BE2C (cell line): ENCODE measurements at regions not wholly inside any gene's neighbourhood (a gene's known extent, or its start where the extent isn't known, plus 50 kb on each side); places are given as distances from the start of the nearest gene placed in this dataset.

ENCODE experiments used
- DNase-seq: peaks from one replicate; pipeline ENCODE4 v3.0.0-alpha.2; 2020
- H3K27me3 ChIP-seq: fragments of 250-450 bp; sonication (Bioruptor Pico); 2 replicates; pipeline ENCODE4 v1.5.1; 2020; ENCODE audit warnings: mild to moderate bottlenecking
- H3K36me3 ChIP-seq: fragments of 250-450 bp; sonication (Bioruptor Pico); 2 replicates; pipeline ENCODE4 v1.5.1; 2020; ENCODE audit warnings: mild to moderate bottlenecking
- H3K4me1 ChIP-seq: fragments of 250-450 bp; sonication (Bioruptor Pico); 2 replicates; pipeline ENCODE4 v1.5.1; 2020
- H3K4me3 ChIP-seq: 2 replicates; pipeline ENCODE4 v1.5.1; 2011; ENCODE audit warnings: low read depth, low read length
- H3K9me3 ChIP-seq: fragments of 250-450 bp; sonication (Bioruptor Pico); 2 replicates; pipeline ENCODE4 v1.5.1; 2020
- CTCF ChIP-seq: IDR thresholded peaks from 2 replicates; pipeline ENCODE4 v1.5.1; 2012; ENCODE audit warnings: mild to moderate bottlenecking, low read depth, low read length

- no peaks in the 10 kb centered on the region for H3K36me3 ChIP-seq
- DNase-seq, result no peak
- H3K9me3 ChIP-seq, result no peaks in the 10 kb centered on the region
- no peaks in the 10 kb centered on the region for H3K27me3 ChIP-seq
- no peaks in the 10 kb centered on the region for H3K4me1 ChIP-seq
- H3K4me3 ChIP-seq, result no peak overlapping the region
- no peak for TF ChIP-seq CTCF
These were observed 259.7 kb downstream of the NKX6-1 start for GRCh38 chr4:84239278-84239845.

GRCh38 chr4:84238247-84239090, 260.6 kb downstream of the NKX6-1 start:
- no peaks in the 10 kb centered on the region for H3K9me3 ChIP-seq
- no peaks in the 10 kb centered on the region for H3K4me1 ChIP-seq
- H3K4me3 ChIP-seq, result no peak overlapping the region
- no peak for DNase-seq
- no peaks in the 10 kb centered on the region for H3K36me3 ChIP-seq
- H3K27me3 ChIP-seq, result no peaks in the 10 kb centered on the region
- TF ChIP-seq CTCF, result peak; percentile 34

- Histone ChIP-seq H3K4me3 (no peak overlapping the region), H3K27me3 (no peaks in the 10 kb centered on the region), H3K36me3 (no peaks in the 10 kb centered on the region), H3K9me3 (no peaks in the 10 kb centered on the region), H3K4me1 (no peaks in the 10 kb centered on the region)
- no peak for DNase-seq
- TF ChIP-seq CTCF, result no peak
These were observed 262.1 kb downstream of the NKX6-1 start for GRCh38 chr4:84237008-84237407.

GRCh38 chr4:84235126-84235944, 263.8 kb downstream of the NKX6-1 start:
- Histone ChIP-seq H3K36me3 (no peaks in the 10 kb centered on the region), H3K4me3 (no peak overlapping the region), H3K9me3 (no peaks in the 10 kb centered on the region), H3K27me3 (no peaks in the 10 kb centered on the region), H3K4me1 (no peaks in the 10 kb centered on the region)
- DNase-seq, result no peak
- TF ChIP-seq CTCF, result no peak

- no peaks in the 10 kb centered on the region for H3K4me1 ChIP-seq
- H3K4me3 ChIP-seq, result no peak overlapping the region
- no peaks in the 10 kb centered on the region for H3K9me3 ChIP-seq
- H3K27me3 ChIP-seq, result no peaks in the 10 kb centered on the region
- no peaks in the 10 kb centered on the region for H3K36me3 ChIP-seq
- no peak for DNase-seq
- TF ChIP-seq CTCF, result no peak
These were observed 266.6 kb downstream of the NKX6-1 start for GRCh38 chr4:84232309-84233095.
